ENCODE measurements at regions not wholly inside any gene's neighbourhood (a gene's known extent, or its start where the extent isn't known, plus 50 kb on each side); places are given as distances from the start of the nearest gene placed in this dataset.

GRCh38 chrX:117093319-117093718 is 630.5 kb upstream of the CT83 start:
- Histone ChIP-seq H3K4me1 (ENCODE audit: insufficient read depth, low read length, poor library complexity, severe bottlenecking) (no peaks in the 10 kb centered on the region), H3K27ac (ENCODE audit: low read depth, low read length, poor library complexity, severe bottlenecking) (no peak overlapping the region), H3K4me3 (ENCODE audit: low read depth, low read length, poor library complexity, severe bottlenecking) (no peak overlapping the region), H3K9me2 (ENCODE audit: insufficient read depth, low read length) (no peaks in the 10 kb centered on the region), H3K9me3 (ENCODE audit: low read length) (peaks cover 45% of the 10 kb centered on the region), H2AFZ (ENCODE audit: low read length) (no peak overlapping the region), H3K4me2 (ENCODE audit: low read length) (no peak overlapping the region), H3K79me2 (ENCODE audit: insufficient read depth, low read depth, low read length) (no peaks in the 10 kb centered on the region), H4K20me1 (ENCODE audit: insufficient read depth, low read length) (no peaks in the 10 kb centered on the region), H3K36me3 (ENCODE audit: insufficient read depth, low read length) (no peaks in the 10 kb centered on the region)
- CTCF ChIA-PET (ENCODE audit: unreplicated experiment): no interaction called here
- intact Hi-C loops (cut with micrococcal nuclease; ENCODE audit: unreplicated experiment): no loop called here
- TF ChIP-seq EZH2phosphoT487 (IDR thresholded peaks at IDR 0.05; ENCODE audit: borderline replicate concordance, low read depth, low read length): no peak
- TF ChIP-seq CTCF (conservative IDR thresholded peaks at IDR 0.05; ENCODE audit: low read length): no peak
- BruUV-seq (replicated peaks): no TSS peak
- POLR2A ChIA-PET: no interaction called here
- DNase-seq (ENCODE audit: low spot score): no peak

GRCh38 chrX:117092641-117093040 is 629.9 kb upstream of the CT83 start:
- DNase-seq (ENCODE audit: low spot score): no peak
- Histone ChIP-seq H4K20me1 (ENCODE audit: insufficient read depth, low read length) (no peaks in the 10 kb centered on the region), H3K9me2 (ENCODE audit: insufficient read depth, low read length) (no peaks in the 10 kb centered on the region), H3K79me2 (ENCODE audit: insufficient read depth, low read depth, low read length) (no peaks in the 10 kb centered on the region), H3K4me3 (ENCODE audit: low read depth, low read length, poor library complexity, severe bottlenecking) (no peak overlapping the region), H3K4me2 (ENCODE audit: low read length) (no peak overlapping the region), H2AFZ (ENCODE audit: low read length) (no peak overlapping the region), H3K27ac (ENCODE audit: low read depth, low read length, poor library complexity, severe bottlenecking) (no peak overlapping the region), H3K9me3 (ENCODE audit: low read length) (peaks cover 45% of the 10 kb centered on the region), H3K4me1 (ENCODE audit: insufficient read depth, low read length, poor library complexity, severe bottlenecking) (no peaks in the 10 kb centered on the region), H3K36me3 (ENCODE audit: insufficient read depth, low read length) (no peaks in the 10 kb centered on the region)
- CTCF ChIA-PET (ENCODE audit: unreplicated experiment): no interaction called here
- no peak for TF ChIP-seq EZH2phosphoT487 (IDR thresholded peaks at IDR 0.05; ENCODE audit: borderline replicate concordance, low read depth, low read length)
- intact Hi-C loops (cut with micrococcal nuclease; ENCODE audit: unreplicated experiment): no loop called here
- POLR2A ChIA-PET: interaction anchor here (1.0 kb wide), 1 partner anchor 20 kb away, joined by 3 read pairs; no protein-coding TSS in a partner anchor
- no TSS peak for BruUV-seq (replicated peaks)

GRCh38 chrX:117063224-117063623 is 600.4 kb upstream of the CT83 start:
- H3K4me3 ChIP-seq (ENCODE audit: low read depth, low read length, poor library complexity, severe bottlenecking): no peak overlapping the region
- POLR2A ChIA-PET: no interaction called here
- no peaks in the 10 kb centered on the region for H3K9me3 ChIP-seq (ENCODE audit: low read length)
- no peak overlapping the region for H3K27ac ChIP-seq (ENCODE audit: low read depth, low read length, poor library complexity, severe bottlenecking)
- no peaks in the 10 kb centered on the region for H3K36me3 ChIP-seq (ENCODE audit: insufficient read depth, low read length)
- BruUV-seq (replicated peaks): no TSS peak
- no peak for DNase-seq (ENCODE audit: low spot score)
- CTCF ChIA-PET (ENCODE audit: unreplicated experiment): no interaction called here
- no peaks in the 10 kb centered on the region for H4K20me1 ChIP-seq (ENCODE audit: insufficient read depth, low read length)
- H3K9me2 ChIP-seq (ENCODE audit: insufficient read depth, low read length): no peaks in the 10 kb centered on the region
- H3K4me2 ChIP-seq (ENCODE audit: low read length): no peak overlapping the region
- no peak overlapping the region for H2AFZ ChIP-seq (ENCODE audit: low read length)
- TF ChIP-seq CTCF (conservative IDR thresholded peaks at IDR 0.05; ENCODE audit: low read length) (no peak), EZH2phosphoT487 (IDR thresholded peaks at IDR 0.05; ENCODE audit: borderline replicate concordance, low read depth, low read length) (no peak)
- intact Hi-C loops (cut with micrococcal nuclease; ENCODE audit: unreplicated experiment): no loop called here
- H3K4me1 ChIP-seq (ENCODE audit: insufficient read depth, low read length, poor library complexity, severe bottlenecking): no peaks in the 10 kb centered on the region
- no peaks in the 10 kb centered on the region for H3K79me2 ChIP-seq (ENCODE audit: insufficient read depth, low read depth, low read length)
